NAMALWA (cell line): ENCODE measurements at regions not wholly inside any gene's neighbourhood (a gene's known extent, or its start where the extent isn't known, plus 50 kb on each side); places are given as distances from the start of the nearest gene placed in this dataset.

Source experiments
- DNase-seq: peaks from one replicate; pipeline ENCODE4 v3.0.0-alpha.2; 2015; ENCODE audit warnings: low spot score

DNA sequence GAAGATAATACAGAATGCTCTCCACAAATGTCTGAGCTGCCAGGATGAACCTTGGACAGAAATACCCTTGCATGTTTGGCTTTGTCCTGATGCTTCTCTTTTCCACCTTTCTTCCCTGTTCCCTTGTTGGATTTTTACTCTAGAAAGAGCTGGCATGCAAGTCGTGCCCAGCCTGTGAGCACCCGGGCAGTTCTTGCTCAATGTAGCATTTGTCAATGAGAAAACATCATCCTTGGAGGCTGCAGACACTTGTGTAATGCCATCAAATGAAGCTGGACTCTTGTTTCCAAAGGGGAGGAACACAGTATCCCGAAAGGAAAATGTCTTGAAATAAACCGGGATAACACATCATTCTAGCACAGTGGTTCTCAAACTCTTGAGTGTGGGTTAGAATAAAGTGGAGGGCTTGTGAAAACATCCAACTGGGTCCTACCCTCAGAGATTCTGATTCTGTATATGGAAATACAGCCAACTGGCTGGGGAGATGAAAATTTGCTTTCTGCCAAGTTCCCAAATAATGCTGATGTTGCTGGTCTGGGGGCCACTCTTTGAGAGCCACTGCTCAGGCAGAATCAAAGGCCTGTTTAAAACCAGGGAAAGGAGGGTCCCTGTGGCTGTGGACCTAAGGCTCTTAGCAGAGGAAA is 237.2 kb downstream of the SPATA18 start:
- DNase-seq = no peak

DNA sequence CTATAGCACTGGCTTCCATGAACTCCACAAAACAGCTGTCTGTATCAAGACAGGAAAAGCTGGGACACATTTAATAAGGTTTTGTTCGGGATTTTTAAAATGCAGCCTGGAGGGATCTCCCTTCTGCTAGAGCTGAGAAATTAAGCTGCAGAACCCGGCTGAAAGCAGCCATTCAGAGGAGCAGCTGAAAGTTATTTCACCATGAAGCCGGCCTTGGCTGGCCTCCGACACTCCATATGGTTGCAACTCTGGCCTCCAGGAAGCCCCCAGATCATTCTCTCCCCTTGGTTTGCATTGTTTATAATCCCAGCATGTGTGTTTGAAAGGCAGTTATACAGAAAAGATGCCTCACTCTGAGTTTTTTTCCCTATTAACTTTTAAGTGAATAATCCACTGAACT is 239.4 kb downstream of the SPATA18 start:
- DNase-seq = no peak

DNA sequence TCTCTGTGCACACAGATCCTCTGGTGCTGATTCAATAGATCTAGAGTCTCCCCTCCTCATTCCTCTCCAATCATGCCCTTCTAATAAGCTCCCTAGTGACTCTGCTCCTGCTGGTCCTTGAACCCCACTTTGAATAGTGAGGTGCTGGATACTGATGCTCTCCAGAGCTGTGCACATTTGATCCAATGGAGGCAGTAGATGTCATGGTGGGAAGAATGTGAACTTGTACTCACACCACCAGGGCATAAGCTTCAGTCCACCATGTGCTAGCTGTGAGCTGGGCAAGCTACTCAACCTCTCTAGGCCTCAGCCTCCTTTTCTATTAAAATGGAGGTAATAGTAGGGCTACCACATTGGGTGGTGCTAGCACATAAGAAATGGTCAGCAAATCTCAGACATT is 241.1 kb downstream of the SPATA18 start:
- DNase-seq = no peak

DNA sequence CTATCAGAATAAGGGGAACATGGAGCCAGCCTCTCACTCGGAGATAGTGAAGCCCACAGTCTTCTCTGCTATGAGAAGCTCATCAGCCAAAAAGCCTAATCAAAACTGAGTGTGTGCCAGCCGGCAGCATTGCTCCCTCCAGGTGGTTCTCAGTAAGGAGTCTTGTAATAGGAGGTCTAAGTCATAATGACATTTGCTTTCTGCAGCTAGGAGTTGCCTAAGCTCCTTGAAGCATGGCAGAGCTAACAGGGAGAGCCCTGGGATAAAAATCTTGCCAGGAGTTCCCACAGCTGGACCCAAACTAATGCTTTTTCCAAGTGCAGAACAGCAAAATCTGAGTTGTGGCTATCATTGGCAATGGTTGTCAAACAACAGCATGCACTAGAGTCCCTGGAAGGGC is 245.2 kb downstream of the SPATA18 start:
- DNase-seq = no peak

DNA sequence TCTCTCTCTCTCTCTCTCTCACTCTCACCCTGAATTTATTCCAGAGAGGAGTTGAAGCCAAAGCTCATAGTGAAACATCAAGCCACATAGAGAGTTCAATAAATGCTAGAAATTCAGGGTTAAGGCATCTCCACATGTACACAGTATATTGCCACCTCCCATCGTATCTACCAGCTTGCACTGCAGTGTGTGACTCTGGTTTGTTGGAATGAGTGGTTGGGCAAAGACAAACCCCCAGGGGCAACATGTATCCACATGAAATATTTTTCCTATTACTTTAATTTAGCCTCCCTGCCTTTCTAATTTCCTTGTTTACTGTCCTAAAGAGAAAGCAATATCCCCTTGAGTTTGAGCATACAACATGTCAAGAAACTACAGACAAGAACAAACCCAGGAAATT is 247.3 kb downstream of the SPATA18 start:
- DNase-seq = no peak

DNA sequence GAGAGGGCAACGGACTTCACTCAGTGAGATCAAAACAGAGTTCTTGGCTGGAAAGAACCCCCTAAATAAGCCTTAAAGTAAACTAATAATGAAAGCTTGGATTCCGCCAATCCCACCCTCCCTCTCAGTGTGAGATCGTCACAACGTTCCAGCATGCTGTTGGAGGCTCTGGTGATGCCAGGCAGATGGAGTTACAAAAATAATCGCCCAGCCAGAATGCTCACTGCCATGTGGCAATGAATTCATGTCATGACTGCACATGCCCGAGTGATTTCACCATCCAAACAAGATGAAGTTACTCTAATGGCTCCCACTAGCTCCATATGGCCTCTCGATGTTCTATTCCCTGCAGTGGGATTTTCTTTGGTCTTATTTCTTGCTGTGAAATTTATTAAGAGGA is 248.0 kb downstream of the SPATA18 start:
- DNase-seq = no peak

DNA sequence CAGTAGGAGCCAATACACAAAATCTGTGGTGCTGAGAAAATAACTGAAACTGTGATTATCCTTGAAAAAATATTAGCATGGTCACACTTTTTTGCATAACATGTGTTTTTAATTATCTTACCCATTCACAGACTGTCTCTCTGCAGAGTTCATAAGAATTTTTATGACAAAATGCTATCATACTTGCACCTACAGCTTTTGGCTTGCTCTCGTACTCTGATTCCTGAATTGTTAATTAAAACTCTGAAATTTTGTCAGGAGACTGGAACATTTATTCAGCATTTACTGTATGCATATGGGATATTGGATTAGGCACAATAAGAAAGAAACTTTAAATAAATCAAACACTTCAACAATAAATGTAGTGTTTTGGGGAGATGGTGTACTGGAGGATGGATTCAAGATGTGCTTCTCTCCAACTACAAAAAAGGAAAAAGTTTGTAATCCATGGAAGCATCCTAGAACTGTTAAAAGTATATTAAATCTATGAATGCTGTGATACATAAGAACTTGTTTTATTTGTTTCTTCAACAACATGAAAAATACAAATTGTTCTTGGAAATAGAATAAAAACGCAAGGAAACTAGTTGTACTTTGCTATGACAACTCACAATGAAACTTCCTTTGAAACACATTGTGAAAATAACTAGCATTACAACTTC is 260.5 kb downstream of the SPATA18 start:
- DNase-seq = no peak

DNA sequence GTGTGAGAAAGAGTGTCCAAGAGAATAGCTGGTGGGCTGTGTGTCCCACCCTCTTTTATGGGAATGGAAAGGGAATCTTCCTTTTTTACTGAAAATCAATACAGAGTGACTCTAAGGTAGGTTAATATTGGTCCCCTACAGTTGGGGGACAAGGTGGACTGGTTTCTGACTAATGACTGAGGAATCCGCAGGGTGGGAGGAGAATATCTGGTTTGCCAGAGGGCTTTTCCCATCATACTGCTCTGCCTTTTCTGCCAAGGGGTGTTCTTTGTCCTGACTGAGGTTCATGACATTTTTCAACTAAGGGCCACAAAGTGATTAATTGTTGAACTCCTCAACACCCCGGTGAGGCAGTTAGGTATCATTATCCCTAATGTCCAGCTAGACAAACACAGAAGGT is 261.6 kb downstream of the SPATA18 start:
- DNase-seq = no peak

DNA sequence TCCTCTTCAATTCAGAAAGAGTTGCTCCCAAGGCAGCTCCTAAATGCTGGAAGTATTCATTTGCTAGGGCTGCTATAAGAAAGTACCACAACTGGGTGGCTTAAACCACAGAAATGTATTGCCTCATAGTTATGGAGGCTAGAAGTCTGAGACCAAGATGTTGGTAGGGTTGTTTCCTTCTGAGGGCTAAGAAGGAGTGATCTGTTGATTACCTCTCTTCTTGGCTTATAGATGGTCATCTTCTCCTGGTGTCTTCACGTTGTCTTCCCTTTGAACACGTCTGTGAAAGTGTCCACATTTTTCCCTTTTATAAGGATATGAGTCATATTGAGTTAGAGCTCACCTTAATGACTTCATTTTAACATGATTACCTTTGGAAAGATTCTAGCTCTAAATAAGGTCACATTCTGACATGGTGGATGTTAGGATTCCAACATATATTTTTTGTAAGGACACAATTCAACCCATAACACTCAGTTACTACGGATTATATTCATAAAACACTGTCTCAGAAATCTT is 266.3 kb downstream of the SPATA18 start:
- no peak for DNase-seq

DNA sequence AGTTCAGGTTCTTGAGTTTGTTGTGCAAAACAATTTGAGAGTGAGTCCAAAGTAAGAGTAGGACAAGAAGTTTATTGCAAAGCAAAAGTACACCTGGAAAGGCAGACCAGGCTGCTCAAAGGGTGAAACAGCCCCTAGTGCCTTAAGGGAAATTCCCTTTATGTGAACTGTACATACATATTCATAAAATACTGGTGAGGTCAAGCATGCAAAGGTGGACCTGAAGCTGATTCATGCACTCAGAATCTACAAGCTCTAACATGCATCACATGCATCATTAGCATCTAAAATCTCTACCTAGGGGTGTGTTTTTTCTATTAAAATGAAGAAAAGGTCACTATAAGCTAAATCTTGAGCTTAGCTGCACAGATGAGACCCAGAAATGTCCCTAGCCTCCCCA is 266.9 kb downstream of the SPATA18 start:
- DNase-seq = no peak

DNA sequence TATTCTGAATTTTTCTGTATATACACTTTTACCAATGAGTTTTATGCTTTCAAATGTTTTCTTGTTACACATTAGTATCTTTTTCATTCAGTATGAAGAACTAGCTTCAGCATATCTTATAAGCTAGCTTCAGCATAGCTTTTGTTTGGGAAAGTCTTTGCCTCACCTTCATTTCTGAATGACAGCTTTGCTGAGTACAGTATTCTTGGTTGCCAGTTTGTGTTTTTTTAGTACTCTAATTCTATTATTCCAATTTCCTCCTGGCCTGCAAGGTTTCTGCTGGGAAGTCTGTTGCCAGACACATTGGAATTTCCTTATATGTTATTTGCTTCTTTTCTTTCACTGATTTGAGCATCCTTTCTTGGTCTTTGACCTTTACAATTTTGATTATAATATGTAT is 278.8 kb downstream of the SPATA18 start:
- no peak for DNase-seq

DNA sequence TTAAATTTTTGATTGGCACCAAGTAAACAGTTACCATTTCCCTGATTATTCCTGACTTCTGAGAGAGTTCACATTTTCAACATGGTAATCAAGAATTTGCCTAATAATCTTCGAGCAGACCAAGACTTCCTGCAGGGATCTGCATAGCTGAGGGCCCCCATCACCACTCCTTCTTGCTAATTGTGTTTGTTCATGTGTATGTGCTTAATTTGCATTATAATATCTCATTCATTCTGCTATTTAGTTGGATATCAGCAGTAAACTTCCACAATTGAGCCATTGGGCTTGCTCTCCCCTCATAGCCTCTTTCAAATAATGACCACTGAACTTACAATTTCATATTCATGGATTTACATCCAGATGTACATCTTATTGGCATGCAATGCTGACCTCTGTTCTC is 292.5 kb downstream of the SPATA18 start:
- no peak for DNase-seq

DNA sequence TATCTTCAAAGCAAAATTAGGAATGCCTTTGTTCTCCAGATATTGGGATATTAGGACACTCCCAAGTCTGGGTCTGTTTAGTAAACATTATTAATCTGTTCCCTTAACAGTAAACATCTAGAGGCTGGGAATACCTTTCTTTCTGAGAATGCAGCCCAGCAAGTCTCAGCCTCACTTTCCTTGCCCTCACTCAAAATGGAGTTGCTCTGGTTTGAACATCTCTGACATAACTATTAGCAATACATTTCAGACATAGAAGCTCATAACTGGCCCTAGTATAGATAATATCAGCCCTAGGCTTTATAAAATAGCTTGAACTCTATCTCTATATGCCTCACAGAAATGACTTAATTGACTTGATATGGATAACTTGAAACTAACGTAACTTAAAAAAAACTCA is 299.8 kb downstream of the SPATA18 start:
- no peak for DNase-seq

DNA sequence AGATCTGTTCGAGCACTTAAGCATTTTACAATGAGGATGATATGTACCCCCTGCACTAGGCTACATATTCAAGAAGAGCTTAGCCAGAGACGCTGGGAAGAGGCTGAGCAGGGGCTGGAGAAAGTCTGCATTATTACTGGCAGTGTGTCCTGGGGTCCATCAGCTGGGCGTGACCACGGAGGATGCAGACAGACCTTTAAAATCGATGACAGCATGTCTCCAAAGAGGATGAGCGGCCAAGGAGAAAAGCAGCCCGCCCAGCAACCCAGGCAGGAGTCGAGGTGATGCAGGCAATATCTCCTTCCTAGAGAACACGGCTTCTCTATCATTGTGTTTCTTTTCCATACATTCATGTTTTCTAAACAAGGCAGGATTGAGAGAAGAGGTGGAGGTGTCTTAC is 300.7 kb downstream of the USP46 start:
- DNase-seq = no peak

DNA sequence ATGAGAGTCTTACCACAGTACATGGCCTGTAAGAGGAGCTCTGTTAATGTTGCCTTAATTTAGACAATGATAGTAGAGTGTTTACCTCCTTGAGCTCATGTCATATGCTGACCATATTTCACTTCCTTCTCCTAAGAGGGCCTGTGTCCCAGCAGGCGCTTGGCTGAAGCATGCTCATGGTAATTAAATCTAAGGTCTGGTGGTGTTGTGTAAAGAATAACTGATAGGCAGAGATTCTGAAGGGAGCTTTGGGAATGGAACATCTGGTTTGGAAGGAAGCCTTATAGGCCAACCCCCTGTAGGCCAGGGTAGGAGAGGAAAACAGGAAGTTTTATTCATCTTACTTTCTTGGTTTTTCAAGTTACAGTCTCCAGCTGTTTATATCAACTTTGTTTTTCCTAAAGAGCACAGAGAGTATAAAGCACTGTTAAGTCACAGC is 300.2 kb downstream of the USP46 start:
- DNase-seq = no peak

DNA sequence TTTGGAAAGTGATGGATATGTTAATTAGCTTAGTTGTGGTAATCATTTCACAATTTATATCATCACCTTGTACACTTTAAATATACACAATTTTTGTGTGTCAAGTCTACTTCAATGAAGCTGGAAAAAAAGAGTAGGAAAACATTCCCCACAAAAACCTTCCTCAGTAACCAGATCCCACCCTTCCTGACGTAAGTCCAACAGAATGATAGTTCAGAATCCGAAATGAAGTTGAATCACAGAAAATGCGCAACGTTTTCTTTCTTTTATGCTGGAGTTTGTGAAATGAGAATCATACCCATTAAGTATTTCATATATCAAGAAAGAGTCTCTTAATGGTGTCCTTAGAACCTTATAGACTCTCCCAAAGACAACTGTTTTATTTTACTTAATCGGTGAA is 292.9 kb downstream of the USP46 start:
- no peak for DNase-seq

DNA sequence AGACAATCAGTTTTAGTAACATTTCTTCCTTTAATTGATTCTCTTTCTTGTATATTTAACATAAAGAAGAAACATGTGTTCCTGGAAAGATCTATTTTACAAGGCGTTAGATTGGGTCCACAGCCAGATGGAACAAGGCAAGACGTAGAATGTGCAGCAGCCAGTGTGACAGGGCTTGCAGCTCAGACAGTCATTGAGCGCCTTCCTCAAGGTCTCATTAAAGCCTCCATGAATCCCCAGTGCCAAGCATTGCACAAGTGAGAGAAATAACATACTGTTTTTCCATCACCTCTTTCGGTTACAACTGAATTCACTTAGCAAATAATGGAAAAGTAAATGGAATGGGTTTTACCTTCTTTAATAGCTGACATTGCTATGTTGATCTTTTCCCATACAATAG is 292.5 kb downstream of the USP46 start:
- no peak for DNase-seq

DNA sequence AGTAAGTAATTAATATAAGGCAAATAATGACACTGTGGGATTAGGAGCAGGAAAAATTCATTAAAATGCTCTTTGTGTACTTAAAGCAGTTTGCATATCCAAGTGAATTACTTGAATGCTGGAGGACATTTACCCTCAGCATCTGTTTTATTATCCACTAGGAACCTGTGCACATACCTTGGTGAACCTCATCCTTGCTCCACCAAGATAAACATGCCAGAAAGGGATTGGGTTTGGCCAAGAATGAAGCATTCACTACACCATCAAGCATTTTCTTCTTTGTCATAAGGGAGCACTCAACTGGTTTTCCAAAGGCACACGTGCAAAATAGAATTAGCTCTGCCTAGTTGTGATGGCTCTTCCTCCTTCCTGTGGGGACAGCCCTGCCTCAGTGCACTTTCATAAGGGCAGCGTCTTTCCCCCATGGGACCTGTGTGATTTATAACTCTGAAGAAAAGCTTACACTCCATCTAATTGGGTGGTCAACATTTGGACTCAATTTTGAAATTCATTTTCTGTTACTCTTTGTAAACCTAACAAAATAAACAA is 291.7 kb downstream of the USP46 start:
- no peak for DNase-seq

DNA sequence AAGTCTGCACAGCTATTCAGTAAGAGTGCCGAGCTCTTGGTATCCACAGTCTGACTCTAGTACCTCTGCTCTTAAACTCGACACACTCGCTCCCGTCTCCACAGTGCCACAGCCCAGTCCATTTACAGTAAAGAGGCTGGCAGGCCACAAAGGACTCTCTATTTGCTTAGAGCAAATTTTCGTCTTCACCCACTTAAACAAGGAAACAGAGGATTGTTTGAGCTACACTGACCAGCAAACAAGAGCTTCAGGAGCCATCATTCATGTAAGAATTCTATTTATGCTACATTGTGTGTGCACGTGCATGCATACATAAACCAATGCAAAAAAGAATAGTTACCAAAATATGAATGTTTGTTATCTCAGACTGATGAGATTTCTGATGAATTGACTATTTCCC is 290.2 kb downstream of the USP46 start:
- DNase-seq = no peak

DNA sequence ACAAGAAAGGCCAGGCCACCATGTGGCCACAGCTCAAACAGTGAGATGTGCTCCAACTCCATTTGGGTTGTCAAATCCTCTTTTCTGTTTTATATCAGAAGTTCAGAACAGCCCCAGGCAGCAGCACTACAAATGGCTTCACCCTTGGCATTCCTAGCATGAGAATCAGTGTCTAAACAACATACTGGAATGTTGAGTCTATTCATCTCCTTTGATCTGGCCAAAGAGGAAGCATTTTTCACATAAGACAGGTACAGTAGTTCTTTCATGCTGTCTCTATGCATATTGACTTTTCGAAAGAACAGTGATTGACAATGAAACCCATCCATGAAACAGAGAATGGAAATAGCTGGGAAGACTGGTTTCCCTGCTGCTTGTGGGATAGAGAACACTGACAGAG is 289.5 kb downstream of the USP46 start:
- no peak for DNase-seq

DNA sequence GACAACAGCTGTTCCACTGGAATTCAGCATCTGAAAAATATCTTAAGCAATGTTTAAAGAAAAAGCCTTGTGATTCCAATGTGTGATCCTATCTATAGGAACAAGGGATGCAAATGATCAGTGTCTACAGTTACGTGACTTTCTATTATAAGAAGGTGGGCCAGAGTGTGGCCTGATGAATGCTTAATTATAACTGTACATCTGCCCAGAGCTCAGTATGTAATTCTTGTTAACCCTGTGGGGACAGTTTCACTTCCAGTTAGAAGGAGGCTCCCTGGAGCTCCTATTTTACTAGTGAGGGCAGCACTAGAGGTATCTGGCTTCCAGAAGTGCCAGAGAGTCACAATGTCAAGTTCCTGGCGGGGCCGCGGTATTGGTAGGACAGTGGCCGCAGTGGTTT is 288.5 kb downstream of the USP46 start:
- DNase-seq = peak; percentile 61

DNA sequence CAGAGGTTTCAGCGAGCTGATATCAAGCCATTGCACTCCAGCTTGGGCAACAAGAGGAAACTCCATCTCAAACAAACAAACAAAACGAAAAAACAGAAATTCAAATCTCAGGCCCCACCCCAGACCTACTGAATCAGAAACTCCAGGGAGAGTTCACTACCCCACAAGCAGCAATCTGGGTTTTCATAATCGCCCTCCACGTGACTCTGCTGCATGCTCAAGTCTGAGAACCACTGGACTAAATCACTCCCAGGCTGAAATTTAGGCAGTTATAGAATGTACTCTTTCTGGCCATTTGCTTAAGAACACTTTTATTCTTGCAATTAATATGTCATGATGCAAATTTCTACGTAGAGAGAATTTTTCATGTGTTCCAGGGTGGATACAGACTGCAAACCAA is 287.3 kb downstream of the USP46 start:
- peak; percentile 17 for DNase-seq

DNA sequence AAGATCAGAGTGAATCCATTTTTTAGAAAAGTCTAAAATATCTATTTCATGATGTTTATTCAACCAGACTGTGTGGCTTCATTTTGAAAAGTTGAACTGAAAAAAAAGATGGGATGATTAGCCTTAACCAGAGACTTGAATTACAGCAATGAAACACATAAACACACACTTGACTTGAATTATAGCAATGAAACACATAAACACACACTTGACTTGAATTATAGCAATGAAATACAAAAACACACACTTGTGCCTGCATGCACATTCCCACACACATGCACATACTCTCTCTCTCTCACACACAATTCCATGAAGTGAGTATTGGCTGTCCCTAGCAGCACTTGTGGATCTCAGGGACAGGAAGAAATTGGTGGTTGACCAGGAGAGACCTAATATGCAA is 286.8 kb downstream of the USP46 start:
- no peak for DNase-seq

DNA sequence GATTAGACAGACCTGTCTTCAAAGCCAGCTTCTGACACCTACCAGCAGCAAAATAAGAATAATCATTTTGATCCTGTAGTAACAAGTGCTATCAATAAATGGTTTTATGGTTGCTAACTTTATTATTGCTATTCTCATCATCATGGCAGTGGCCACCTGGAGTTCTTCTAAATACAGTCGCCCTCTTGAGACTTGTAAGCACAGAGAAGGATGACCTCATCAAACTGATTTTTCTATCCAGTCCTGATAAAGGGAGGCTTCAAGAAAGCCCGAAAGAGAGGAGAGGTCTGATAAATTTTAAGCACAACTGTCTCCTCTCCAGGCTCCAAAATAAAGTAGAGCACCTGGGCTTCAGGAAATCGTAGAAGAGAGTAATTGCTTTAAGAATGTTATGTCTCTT is 286.4 kb downstream of the USP46 start:
- DNase-seq = peak; percentile 51
